H1 (cell line): ENCODE measurements at regions not wholly inside any gene's neighbourhood (a gene's known extent, or its start where the extent isn't known, plus 50 kb on each side); places are given as distances from the start of the nearest gene placed in this dataset.

Experiments
- CHD2 ChIP-seq: IDR thresholded peaks from 2 replicates; pipeline ENCODE4 v1.6.1; 2012; ENCODE audit warnings: low read length, improper control_type of control experiment
- TF ChIP-seq, protein P1 (sequence below), 3 experiments: IDR thresholded peaks; 1 replicate in 2 of 3; 2 replicates in 1 of 3; pipeline versions ENCODE4 v1.5.1 to v1.6.1; 2011; ENCODE audit warnings: low read length in 3 of 3, mild to moderate bottlenecking in 3 of 3, inconsistent platforms in 2 of 3, low read depth in 1 of 3, moderate library complexity in 1 of 3; ENCODE audit not compliant: insufficient read depth in 1 of 3; ENCODE audit errors: control extremely low read depth in 1 of 3

- TF ChIP-seq CHD2: no peak
- TF ChIP-seq, protein P1, sequence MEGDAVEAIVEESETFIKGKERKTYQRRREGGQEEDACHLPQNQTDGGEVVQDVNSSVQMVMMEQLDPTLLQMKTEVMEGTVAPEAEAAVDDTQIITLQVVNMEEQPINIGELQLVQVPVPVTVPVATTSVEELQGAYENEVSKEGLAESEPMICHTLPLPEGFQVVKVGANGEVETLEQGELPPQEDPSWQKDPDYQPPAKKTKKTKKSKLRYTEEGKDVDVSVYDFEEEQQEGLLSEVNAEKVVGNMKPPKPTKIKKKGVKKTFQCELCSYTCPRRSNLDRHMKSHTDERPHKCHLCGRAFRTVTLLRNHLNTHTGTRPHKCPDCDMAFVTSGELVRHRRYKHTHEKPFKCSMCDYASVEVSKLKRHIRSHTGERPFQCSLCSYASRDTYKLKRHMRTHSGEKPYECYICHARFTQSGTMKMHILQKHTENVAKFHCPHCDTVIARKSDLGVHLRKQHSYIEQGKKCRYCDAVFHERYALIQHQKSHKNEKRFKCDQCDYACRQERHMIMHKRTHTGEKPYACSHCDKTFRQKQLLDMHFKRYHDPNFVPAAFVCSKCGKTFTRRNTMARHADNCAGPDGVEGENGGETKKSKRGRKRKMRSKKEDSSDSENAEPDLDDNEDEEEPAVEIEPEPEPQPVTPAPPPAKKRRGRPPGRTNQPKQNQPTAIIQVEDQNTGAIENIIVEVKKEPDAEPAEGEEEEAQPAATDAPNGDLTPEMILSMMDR (IDR thresholded peaks at IDR 0.05; ENCODE audit: control extremely low read depth in 1 of 3, insufficient read depth in 1 of 3, low read depth in 1 of 3, low read length in 3 of 3): no peak
These were observed 219.7 kb upstream of the CHST9 start for GRCh38 chr18:27404855-27405254.
